ENCODE measurements at regions not wholly inside any gene's neighbourhood (a gene's known extent, or its start where the extent isn't known, plus 50 kb on each side); places are given as distances from the start of the nearest gene placed in this dataset.

- DNase-seq (ENCODE audit: low read depth in 4 of 4, low spot score in 3 of 4), result no peak
These were observed 67.6 kb upstream of the C1GALT1 start for GRCh38 chr7:7114575-7115291.

- DNase-seq (ENCODE audit: low read depth in 4 of 4, low spot score in 3 of 4), result no peak
These were observed 64.3 kb upstream of the C1GALT1 start for GRCh38 chr7:7117935-7118586.

DNA sequence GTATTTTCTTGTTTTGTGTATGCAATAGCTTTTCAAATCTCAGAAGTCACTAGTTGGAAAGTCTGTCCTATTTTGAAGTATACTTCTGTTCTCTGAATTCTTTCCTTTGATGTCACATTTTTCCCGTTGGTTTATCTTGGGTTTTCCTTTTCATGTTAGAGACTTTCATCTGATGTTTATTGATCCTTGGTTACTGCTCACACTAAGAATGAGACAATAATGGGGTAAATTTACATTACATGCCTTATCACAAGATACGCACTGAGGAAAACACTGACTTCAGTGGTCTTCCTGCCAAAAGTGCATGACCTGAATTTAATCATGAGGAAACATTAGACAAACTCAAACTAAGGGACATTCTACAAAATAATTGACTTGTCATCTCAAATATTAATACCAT is 63.5 kb upstream of the C1GALT1 start:
- DNase-seq (ENCODE audit: low read depth in 4 of 4, low spot score in 3 of 4), result no peak

- DNase-seq (ENCODE audit: low read depth in 4 of 4, low spot score in 3 of 4), result no peak
These were observed 62.6 kb upstream of the C1GALT1 start for GRCh38 chr7:7119729-7120128.

DNA sequence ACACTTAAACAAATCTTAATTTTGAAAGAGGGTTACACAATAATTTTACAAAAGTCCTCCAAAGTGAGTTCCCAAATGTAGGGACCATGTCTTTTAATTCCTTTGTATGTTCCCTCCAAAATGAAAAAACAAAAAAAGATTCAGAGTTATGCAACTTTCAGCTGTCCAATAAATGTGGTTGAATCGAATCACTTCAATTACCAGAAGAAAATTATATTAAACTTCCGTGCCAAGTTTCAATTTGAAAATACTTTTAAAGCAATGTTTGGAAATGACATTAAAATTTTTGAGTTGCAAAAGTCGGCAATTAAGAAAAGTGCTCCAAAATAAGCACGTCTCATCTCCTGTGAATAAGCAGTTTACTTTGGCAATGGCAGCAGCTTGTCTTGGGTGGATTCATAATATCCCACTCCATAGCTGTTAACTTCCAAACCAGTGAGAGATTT is 60.3 kb upstream of the C1GALT1 start:
- DNase-seq (ENCODE audit: low read depth in 4 of 4, low spot score in 3 of 4), result no peak

DNA sequence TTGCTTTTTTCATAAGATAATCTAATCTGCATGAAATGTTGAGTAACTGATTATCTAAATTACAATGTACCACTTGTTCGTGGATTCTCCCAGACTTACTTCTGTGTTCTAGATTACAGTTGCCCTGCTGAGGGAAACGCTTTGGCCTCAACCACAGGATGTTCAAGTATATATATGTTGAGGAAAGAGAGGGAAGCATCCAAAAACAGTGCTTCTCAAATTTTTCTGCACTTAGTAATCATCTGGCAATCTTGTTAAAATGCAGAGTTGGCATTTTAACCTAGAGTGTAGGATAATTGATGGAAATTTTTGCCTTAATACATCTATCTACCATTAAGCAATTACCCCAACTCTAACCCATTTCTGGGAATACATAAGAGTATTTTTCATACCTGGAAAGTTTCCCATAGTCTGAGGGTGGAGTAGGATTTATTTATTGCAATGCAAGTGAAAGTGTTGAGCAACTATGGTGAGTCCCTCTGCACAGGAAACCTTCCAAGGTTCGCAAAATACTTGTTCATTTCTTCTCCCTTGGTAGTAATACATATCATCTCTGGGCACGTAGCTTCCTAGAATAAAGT is 59.6 kb upstream of the C1GALT1 start:
- no peak for DNase-seq (ENCODE audit: low read depth in 4 of 4, low spot score in 3 of 4)

DNA sequence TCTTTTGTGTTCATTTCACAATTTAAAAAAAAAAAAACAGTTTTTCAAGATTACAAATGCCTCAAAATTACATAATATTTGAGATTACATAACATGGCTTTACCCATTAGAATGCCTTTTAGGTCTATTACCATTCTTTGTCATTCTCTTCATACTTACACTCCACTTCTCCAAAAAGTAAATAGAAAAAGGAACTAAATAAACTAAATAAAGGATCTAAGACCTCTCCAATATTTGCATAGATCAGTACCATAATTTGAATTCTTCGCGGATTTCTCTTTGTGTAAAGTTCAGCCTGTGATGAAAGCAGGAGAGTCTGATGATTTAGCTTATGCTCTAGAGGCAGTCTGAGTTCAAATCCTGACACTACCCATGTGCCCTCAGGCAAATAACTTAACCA is 56.4 kb upstream of the C1GALT1 start:
- DNase-seq (ENCODE audit: low read depth in 4 of 4, low spot score in 3 of 4), result no peak

DNA sequence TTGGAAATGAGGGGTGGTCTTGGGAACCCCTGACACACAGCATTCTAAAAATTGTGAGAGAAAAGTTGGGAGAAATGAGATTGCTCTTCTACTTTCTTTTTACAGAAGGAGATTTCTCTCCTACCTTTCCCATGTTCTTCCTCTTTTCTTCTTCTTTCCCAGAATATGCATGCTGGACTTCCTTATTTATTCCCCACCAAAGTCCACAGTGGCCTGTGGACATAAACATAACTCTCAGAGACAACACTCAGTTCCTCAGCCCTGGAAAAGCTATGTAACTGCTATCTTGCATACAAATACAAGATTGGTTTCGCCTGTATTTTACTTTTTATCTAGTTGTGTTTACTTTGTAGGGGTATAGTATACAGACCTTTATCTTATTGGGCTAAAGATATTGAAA is 54.6 kb upstream of the C1GALT1 start:
- no peak for DNase-seq (ENCODE audit: low read depth in 4 of 4, low spot score in 3 of 4)

- no peak for DNase-seq (ENCODE audit: low read depth in 4 of 4, low spot score in 3 of 4)
These were observed 53.0 kb upstream of the C1GALT1 start for GRCh38 chr7:7129381-7129780.

DNA sequence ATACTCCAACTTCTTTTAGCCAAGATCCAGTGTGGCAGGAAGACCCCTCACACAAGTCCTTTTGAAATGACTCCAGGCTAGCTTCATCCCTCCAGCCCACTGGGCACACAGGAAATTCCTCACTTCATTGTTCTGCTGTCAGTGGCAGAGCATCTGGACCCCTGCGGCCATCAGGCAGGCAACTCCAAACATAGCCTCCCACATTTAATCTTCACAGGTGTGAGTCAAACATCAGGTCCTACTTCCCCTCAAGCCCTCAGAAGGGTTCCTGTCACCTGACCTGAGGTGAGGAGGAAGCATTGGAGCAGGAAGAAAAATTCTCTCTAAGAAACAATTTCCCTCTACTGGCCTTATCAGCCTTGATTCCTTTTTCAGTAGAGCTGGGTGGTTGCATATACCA is 51.1 kb upstream of the C1GALT1 start:
- DNase-seq (ENCODE audit: low read depth in 4 of 4, low spot score in 3 of 4), result no peak

Data from left renal pelvis (tissue), 4 donors.